ENCODE measurements at regions not wholly inside any gene's neighbourhood (a gene's known extent, or its start where the extent isn't known, plus 50 kb on each side); places are given as distances from the start of the nearest gene placed in this dataset.

DNA sequence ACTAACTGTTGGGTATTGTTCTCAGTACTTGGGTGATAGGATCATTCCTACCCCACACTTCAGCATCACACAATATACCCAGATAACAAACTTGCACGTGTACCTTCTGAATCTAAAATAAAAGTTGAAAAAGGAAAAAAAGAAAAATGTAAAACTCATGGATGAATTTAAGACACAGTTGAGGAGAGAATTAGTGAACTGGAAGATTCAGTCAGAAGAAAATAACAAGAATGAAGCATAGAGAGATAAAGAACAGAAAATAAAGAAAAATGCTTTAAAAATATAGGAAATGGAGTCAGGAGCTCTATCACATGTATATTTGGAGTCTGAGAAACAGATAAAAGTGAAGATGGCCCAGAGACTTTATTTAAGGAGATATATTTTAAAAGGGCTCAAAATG is 90.4 kb upstream of the SALL3 start:
- TF ChIP-seq, protein P1, sequence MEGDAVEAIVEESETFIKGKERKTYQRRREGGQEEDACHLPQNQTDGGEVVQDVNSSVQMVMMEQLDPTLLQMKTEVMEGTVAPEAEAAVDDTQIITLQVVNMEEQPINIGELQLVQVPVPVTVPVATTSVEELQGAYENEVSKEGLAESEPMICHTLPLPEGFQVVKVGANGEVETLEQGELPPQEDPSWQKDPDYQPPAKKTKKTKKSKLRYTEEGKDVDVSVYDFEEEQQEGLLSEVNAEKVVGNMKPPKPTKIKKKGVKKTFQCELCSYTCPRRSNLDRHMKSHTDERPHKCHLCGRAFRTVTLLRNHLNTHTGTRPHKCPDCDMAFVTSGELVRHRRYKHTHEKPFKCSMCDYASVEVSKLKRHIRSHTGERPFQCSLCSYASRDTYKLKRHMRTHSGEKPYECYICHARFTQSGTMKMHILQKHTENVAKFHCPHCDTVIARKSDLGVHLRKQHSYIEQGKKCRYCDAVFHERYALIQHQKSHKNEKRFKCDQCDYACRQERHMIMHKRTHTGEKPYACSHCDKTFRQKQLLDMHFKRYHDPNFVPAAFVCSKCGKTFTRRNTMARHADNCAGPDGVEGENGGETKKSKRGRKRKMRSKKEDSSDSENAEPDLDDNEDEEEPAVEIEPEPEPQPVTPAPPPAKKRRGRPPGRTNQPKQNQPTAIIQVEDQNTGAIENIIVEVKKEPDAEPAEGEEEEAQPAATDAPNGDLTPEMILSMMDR (IDR thresholded peaks at IDR 0.05) = no peak

DNA sequence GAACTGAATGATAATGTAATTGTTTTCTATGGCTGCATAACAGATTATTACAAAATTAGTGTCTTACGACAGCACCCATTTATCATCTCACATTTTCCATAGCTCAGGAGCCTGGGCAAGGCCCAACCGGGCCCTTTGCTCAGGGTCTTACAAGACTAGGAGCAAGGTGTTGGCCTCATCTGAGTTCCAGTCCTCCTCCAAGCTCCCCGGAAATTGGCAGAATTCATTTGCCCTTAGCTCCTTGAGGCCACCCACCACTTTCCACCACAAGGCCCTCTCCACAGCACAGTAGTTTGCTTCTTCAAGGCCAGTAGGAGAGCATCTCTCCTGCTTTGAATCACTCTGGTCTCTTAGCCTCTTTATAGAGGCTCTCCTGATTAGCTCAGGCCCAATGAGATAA is 89.2 kb upstream of the SALL3 start:
- TF ChIP-seq, protein P1 (IDR thresholded peaks at IDR 0.05) = no peak

DNA sequence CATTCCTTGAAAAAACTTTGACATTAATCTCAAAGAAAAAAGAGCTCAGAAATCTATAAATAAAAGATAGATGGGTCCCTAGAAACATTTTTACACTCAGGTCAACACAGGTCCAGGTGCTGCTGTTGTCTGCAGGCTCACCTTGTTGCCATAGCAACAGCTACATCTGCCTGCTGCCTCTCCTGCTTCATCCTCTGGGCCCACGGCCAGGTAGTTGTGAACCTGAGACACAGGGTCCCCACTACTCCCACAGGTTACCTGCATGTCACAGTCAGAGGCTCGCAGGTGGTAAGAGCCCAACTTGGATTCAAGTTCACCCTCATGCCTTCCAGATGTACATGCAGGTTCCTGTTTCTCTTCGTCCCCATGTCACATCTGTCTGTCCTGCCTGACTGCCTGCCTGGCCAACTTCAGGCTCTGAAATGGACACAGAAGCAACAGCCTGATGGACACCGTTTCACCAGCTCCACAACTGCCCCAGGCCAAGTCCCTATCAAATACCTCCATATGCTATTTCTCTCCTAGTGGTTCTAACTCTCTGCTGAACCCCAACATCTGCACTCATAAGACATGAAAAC is 88.3 kb upstream of the SALL3 start:
- TF ChIP-seq, protein P1 (IDR thresholded peaks at IDR 0.05) = no peak

DNA sequence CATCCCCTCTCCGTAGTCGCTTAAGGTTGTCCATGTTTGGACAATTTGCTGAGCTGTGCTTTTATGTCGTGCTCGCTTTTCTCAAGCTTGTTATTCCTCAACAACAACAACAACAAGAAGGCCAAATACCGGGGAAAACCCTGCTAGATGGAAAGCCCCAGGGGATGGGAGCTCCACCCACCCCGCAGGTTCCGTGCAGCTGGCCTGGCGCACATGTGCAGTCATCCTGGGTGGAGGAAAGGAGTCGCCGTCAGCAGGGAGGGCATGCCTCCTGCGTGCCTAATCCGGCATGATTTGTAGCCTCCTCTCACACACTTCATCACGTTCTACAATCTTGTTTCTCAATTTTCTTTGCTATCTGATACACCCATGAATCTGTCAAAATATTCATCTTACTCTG is 87.4 kb upstream of the SALL3 start:
- TF ChIP-seq, protein P1 (IDR thresholded peaks at IDR 0.05) = no peak

DNA sequence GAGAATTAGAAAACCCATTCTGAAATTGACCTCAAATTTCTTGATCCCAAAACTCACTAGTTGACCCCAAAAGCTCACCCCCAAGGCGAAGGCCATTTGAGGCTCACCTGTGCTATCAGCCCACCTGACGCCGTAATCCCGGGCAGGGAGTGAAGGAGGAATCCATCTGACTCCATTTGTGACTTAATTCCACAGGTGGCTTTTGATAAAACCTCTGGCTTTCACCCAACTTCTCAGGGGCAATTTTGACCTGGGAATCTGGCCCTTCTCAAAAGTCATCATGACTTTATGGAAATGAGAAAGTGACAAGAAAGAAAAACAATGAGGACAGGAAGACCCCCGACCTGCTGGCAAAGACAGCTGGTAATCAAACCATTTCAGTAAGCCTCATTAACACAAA is 86.9 kb upstream of the SALL3 start:
- TF ChIP-seq, protein P1 (IDR thresholded peaks at IDR 0.05) = no peak

DNA sequence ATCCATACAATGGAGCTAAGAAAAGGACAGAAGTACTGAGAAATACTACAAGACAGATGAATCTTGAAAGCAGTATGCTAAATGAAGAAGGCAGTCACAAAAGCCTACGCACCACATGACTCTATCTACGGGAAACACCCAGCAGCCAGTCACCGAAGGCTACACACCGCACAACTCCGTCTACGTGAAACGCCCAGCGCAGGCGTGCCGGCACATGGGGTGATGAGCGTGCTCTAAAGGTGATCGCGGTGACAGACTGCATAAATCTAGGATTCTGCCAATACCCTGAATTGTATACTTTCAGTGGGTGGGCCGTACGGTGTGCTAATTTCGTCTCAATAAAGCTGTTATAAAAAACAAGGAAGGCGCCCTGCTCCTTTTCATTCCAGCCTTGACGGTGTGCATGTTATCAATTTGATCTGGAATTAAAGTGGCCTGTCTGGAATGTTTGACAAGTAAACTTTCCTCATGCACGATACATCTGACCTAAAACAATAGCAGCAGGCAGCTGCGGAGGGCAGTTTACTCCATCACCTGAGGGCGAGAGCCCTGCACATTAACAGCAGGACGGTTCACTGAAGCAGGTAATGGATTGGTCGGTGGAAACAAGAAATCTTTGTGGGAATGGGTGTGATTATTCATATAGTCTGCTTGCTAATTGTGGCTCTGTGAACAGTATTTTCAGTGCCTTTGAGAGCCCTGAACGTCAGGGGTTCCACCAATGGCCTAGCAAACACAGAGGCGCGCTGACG is 86.2 kb upstream of the SALL3 start:
- TF ChIP-seq, protein P1 (IDR thresholded peaks at IDR 0.05) = no peak

DNA sequence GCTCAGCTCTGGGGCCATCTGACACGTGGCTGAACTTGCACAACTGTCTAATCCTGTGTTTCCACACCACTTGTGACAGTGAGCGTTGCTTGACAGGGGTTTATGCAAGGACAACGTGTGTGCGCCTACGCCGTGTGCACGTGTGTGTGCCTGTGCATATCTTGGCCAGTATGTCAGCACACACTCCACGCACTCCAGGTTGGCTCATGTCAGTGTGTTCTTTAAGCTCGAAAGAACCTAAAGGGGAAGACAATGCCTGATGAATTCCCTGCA is 85.6 kb upstream of the SALL3 start:
- TF ChIP-seq, protein P1 (IDR thresholded peaks at IDR 0.05) = no peak

Data from LNCAP (cell line).